ENCODE measurements at regions not wholly inside any gene's neighbourhood (a gene's known extent, or its start where the extent isn't known, plus 50 kb on each side); places are given as distances from the start of the nearest gene placed in this dataset.

GRCh38 chr11:28956446-28956845, 848.3 kb downstream of the METTL15 start:
- no peak overlapping the region for H3K4me3 ChIP-seq (ENCODE audit: control insufficient read depth, low read depth, low read length)
- no peak for TF ChIP-seq CTCF (IDR thresholded peaks at IDR 0.05; ENCODE audit: control insufficient read depth, insufficient read depth, low read depth, low read length, missing control alignments)
- DNase-seq (ENCODE audit: low read depth), result no peak

GRCh38 chr11:28951191-28951590, 843.0 kb downstream of the METTL15 start:
- H3K4me3 ChIP-seq (ENCODE audit: control insufficient read depth, low read depth, low read length), result no peak overlapping the region
- no peak for DNase-seq (ENCODE audit: low read depth)
- TF ChIP-seq CTCF (IDR thresholded peaks at IDR 0.05; ENCODE audit: control insufficient read depth, insufficient read depth, low read depth, low read length, missing control alignments), result no peak

- no peak for TF ChIP-seq CTCF (IDR thresholded peaks at IDR 0.05; ENCODE audit: control insufficient read depth, insufficient read depth, low read depth, low read length, missing control alignments)
- no peak for DNase-seq (ENCODE audit: low read depth)
- H3K4me3 ChIP-seq (ENCODE audit: control insufficient read depth, low read depth, low read length), result no peak overlapping the region
Measured at GRCh38 chr11:28939381-28939780, 831.2 kb downstream of the METTL15 start.

DNA sequence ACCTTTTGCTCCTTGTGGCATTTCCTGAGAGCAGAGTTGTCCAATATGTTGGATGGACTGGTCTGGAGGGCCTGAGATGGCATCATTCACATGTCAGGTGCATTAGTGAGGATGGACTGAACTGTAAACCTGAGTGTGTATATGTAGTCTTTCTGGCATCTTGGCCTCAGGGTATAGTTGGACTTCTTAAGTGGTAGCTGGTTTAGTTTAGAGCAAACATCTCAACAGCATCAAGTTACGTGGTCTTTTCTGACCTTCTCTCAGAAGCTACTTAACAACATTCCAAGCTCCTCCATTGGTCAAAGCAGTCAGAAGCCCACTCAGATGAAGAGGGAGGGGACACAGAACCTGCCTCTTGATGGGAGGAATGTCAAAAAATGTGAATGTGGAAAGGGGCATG, 829.9 kb downstream of the METTL15 start:
- no peak for TF ChIP-seq CTCF (IDR thresholded peaks at IDR 0.05; ENCODE audit: control insufficient read depth, insufficient read depth, low read depth, low read length, missing control alignments)
- DNase-seq (ENCODE audit: low read depth), result no peak
- no peak overlapping the region for H3K4me3 ChIP-seq (ENCODE audit: control insufficient read depth, low read depth, low read length)

DNA sequence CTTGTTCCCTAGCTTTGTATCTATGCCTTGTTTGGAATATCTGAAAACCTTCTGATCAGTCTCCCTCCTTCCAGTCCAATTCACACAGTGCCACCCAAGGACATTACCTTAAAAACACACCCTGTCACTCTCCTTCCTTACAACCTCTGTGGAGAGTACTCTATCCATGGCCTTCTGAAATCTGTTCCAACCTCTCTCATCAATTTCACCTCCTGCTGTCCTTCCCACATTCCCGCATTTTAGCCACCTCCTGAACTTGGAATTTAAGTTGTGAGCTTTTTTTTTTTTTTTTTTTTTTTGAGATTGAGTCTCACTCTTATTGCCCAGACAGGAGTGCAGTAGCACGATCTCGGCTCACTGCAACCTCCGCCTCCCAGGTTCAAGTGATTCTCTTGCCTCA, 824.8 kb downstream of the METTL15 start:
- DNase-seq (ENCODE audit: low read depth), result no peak
- TF ChIP-seq CTCF (IDR thresholded peaks at IDR 0.05; ENCODE audit: control insufficient read depth, insufficient read depth, low read depth, low read length, missing control alignments), result no peak
- H3K4me3 ChIP-seq (ENCODE audit: control insufficient read depth, low read depth, low read length), result no peak overlapping the region

DNA sequence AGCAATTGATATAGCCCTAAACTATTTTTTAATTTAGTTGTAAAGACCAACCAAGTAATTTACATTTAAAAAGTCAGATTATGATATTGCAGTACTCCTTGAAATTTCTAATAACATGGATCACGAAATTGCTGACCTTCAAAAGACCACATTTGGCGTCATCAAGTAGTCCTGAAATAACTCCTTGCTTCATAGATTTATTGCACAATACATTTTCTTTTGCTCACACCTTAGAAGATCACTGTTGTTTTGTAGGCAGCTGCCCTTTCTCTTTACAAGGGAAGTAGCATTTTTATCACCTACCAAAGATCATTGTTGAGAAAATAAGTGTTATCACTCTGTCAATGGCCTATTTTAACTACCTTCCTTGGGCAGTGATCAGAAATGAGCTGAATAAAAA, 815.8 kb downstream of the METTL15 start:
- H3K4me3 ChIP-seq (ENCODE audit: control insufficient read depth, low read depth, low read length), result no peak overlapping the region
- DNase-seq (ENCODE audit: low read depth), result no peak
- TF ChIP-seq CTCF (IDR thresholded peaks at IDR 0.05; ENCODE audit: control insufficient read depth, insufficient read depth, low read depth, low read length, missing control alignments), result no peak

DNA sequence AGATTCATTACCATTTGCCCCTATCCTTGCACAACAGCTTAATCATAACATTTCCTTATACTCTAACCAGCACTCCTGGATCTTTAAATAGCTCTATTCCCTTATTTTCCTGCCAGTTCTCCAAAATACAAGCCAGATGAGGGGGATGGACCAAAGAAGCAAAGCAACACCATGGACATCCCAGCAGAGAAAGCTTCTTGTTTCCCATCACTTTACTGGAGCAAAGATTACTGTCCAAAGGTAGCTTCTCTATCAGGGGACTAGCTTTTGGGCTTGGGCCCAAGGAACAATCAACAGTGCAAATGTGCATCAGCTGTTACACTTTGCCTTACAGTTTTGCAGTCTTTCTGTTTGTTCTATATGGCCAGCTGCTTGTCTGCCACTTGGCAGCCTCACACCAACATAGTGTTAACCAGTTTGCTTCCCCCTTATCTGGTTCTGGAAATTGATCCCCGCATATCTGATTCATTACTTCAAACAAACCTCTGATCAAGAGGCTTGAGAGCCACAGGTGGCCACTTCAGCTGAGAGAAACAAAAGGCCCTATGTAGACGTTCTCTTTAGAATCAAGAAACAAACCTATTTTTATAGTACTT, 814.3 kb downstream of the METTL15 start:
- no peak overlapping the region for H3K4me3 ChIP-seq (ENCODE audit: control insufficient read depth, low read depth, low read length)
- DNase-seq (ENCODE audit: low read depth), result no peak
- TF ChIP-seq CTCF (IDR thresholded peaks at IDR 0.05; ENCODE audit: control insufficient read depth, insufficient read depth, low read depth, low read length, missing control alignments), result no peak
